Activated T-cell treated with anti-CD3 and anti-CD28 coated beads for 24 hours (primary cell): ENCODE measurements at regions not wholly inside any gene's neighbourhood (a gene's known extent, or its start where the extent isn't known, plus 50 kb on each side); places are given as distances from the start of the nearest gene placed in this dataset.
"Not testable (repeated sequence)": the region's sequence is repeated elsewhere in the genome, so short reads cannot be mapped to it uniquely, and the experiment has no call there.

Source experiments
- DNase-seq: peaks from one replicate; pipeline ENCODE4 v3.0.0-alpha.2; 2020; ENCODE audit warnings: low read depth

- not testable (repeated sequence) for DNase-seq
Measured at GRCh38 chr20:25864963-25865714, 168.5 kb upstream of the ZNF337 start.

GRCh38 chr20:25864326-25864962 lies 167.8 kb upstream of the ZNF337 start:
- no peak for DNase-seq

DNA sequence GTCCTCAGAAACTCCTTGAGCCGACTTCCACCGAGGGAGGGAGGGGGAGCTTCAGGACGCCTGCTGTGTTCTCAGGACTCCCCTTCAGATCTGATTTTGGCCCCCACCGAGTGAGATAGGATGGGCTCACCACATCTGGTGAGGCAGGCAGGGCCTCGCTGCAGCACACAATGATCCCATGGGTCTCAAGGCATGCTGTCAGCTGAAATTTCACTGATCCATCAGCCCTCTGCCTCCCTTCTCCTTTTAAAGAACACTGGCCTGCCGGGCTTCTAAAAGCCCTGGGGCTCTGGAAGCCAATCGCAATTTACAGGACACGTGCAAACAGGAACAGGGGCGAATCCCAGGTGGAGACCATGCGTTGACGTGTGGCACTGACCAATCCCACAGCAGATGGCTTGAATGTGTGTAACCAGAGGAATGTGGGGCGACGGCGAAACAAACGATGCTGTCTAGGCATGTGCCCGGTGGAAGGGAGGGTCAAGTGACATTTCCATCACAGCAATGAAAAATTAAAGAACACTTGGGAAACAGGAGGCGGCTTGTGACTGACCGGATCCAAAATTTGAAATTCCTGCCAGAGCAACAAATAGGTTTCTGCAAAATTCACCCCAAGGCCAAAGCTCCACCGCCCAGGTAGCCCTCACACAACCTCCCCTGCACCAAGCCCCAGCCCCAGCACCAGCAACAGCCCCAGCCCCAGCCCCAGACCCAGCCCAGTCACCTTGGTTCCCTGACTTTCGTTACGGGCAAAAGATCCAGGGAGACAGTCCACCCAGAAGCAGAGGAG lies 167.1 kb upstream of the ZNF337 start:
- DNase-seq = no peak

GRCh38 chr20:25862967-25863530 lies 166.4 kb upstream of the ZNF337 start:
- peak; percentile 77 for DNase-seq

- no peak for DNase-seq
Measured at GRCh38 chr20:25860531-25861150, 164.0 kb upstream of the ZNF337 start.

GRCh38 chr20:25859649-25860530 lies 163.2 kb upstream of the ZNF337 start:
- peak; percentile 70 for DNase-seq

DNA sequence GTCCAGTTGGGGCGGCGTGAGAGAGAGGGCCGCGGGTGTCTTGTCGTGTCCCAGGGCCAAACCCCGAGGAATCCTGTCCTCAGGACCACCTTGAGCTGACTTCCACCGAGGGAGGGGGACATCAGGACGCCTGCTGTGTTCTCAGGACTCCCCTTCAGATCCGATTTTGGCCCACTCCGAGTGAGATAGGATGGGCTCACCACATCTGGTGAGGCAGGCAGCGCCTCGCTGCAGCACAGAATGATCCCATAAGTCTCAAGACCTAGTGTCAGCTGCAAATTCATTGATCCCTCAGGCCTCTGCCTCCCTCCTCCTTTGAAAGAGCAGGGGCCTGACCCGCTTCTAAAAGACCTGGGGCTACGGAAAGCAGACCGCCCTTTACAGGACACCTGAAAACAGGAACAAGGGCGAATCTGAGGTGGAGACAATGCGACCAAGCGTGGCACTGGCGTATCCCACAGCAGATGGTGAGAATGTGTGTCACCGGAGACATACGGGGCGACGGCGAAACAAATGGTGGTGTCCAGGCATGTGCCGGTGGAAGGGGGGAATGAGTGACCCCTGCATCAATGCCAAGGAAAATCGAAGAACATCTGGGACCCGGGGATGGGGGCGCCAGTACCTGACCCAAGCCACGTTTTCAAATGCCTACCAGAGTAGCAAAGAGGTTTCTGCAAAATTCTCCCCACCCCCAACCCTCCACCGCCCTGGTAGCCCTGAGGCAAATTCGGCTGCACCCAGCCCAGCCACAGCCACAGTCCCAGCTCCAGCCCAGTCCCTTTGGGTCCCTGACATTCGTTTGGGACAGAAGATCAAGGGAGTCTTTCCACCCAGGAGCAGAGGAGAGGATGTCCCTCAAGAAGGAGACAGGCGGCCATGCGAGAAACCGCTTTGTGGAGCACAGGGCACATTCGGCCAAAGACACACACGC lies 162.1 kb upstream of the ZNF337 start:
- DNase-seq = no peak

DNA sequence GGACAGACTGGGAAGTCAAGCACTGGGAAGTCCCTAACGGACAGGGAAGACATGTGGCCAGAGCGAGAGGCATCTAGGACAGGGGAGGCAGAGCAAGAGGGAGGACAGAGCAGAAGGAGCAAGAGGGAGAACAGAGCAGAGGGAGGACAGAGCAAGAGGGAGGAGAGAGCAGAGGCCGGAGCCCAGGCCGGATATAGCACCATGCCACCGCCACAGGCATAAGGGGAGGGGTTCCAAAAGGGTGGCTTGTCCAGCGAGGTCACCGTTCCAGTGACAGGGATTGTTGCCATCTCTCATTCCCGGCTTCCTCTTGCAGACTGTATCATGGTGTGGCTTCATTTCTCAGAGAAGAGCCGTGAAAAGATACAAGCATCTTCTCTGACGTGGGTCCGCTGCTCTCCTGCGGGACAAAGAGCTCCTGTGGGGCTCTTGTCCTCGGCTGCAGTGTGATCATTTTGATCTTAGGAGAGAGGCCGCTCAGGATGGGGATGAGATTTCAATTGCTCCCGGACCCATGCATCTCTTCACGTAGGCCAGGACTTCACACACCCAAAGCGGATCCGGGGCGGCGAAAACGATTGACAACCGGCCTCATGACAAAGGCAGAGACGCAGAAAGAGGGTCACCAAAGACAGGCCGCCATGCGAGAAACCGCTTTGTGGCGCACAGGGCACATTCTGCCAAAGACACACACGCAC lies 160.6 kb upstream of the ZNF337 start:
- not testable (repeated sequence) for DNase-seq

DNA sequence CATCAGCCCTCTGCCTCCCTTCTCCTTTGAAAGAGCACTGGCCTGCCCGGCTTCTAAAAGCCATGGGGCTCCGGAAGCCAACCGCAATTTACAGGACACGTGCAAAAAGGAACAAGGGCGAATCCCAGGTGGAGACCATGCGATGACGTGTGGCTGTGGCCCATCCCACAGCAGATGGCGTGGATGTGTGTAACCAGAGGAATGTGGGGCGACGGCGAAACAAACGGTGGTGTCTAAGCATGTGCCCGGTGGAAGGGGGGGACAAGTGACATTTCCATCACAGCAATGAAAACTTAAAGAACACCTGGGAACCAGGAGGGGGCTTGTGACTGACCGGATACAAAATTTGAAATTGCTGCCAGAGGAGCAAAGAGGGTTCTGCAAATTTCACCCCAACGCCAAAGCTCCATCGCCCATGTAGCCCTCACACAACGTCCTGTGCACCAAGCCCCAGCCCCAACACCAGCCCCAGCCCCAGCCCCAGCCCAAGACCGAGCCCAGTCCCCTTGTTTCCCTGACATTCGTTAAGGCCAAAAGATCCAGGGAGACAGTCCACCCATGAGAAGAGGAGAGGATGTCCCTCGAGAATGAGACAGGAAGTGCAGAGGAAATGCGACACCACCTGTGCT lies 159.7 kb upstream of the ZNF337 start:
- DNase-seq = no peak

DNA sequence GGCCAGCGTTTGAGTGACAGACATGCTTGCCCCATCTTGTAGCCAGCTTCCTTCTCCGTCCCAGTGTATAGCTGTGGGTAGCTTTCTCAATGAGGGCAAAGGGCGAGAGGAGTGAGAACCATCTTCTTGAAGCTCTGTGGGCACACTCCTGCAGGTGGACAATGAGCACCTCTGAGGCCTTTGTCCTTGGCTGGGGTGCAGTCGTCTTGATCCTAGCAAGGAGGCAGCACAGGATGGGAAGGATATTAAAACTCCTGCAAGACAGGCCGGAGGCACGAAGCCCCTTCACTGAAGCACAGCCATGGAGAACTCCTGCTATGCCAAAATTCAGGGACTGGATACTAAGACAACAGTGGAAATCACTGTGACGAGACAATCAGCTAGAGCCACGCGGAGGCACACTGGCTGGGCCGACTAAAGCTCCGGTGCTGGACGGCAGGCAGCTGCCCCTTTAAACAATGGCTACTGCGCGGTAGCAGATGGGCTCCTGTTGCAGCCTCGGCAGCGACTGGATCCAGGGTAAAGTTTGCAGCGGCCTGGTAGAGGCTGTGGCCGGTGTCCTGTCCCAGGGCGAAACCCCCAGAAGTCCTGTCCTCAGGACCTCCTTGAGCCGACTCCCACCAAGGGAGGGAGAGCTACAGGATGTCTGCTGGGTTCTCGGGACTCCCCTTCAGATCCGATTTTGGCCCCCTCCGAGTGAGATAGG lies 159.0 kb upstream of the ZNF337 start:
- DNase-seq = not testable (repeated sequence)

GRCh38 chr20:25854666-25855065 lies 158.0 kb upstream of the ZNF337 start:
- not testable (repeated sequence) for DNase-seq

- peak; percentile 77 for DNase-seq
Measured at GRCh38 chr20:25853718-25854388, 157.2 kb upstream of the ZNF337 start.

GRCh38 chr20:25852968-25853717 lies 156.5 kb upstream of the ZNF337 start:
- not testable (repeated sequence) for DNase-seq

- not testable (repeated sequence) for DNase-seq
Measured at GRCh38 chr20:25850133-25850532, 153.5 kb upstream of the ZNF337 start.

GRCh38 chr20:25848222-25848621 lies 151.6 kb upstream of the ZNF337 start:
- DNase-seq = no peak

DNA sequence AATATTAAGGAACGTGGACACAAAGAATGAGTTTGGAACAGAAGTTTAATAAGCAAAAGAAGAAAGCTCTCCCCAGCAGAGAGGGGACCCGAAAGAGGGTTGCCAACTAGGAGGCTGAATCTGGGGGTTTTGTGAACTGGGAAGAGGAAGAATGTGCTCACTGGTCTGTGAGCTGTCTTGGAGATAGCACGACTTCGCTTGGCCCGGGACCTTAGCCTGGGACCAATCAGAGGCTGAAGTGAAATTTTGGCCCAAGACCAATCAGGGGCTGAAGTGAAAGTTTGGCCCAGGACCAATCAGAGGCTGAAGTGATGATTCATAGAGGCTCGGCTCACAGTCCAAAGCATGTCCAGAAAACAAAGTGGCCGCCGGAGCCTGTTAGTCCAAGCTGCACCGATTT lies 148.0 kb upstream of the ZNF337 start:
- not testable (repeated sequence) for DNase-seq

GRCh38 chr20:25813511-25813910 lies 116.9 kb upstream of the ZNF337 start:
- DNase-seq = not testable (repeated sequence)
